Thyroid gland (tissue), 4 donors: ENCODE measurements at regions not wholly inside any gene's neighbourhood (a gene's known extent, or its start where the extent isn't known, plus 50 kb on each side); places are given as distances from the start of the nearest gene placed in this dataset.

Experiments
- POLR2A ChIP-seq, 2 donors: fragments of 450-650 bp; IDR thresholded peaks; one replicate each; pipeline ENCODE4 v1.6.1; 2017; ENCODE audit warnings: antibody characterized with exemption in 2 of 2, mild to moderate bottlenecking in 2 of 2, moderate library complexity in 1 of 2
- TF ChIP-seq, protein P1 (sequence below), 6 experiments: fragments of 200-600 bp in 3 of 6; fragments of 450-650 bp in 3 of 6; sonication (generic) in 3 of 6; IDR thresholded peaks; one replicate each; pipeline ENCODE4 v1.5.1; 2016 to 2019; ENCODE audit warnings: antibody characterized with exemption in 6 of 6, mild to moderate bottlenecking in 2 of 6, inconsistent platforms in 1 of 6, moderate library complexity in 1 of 6

DNA sequence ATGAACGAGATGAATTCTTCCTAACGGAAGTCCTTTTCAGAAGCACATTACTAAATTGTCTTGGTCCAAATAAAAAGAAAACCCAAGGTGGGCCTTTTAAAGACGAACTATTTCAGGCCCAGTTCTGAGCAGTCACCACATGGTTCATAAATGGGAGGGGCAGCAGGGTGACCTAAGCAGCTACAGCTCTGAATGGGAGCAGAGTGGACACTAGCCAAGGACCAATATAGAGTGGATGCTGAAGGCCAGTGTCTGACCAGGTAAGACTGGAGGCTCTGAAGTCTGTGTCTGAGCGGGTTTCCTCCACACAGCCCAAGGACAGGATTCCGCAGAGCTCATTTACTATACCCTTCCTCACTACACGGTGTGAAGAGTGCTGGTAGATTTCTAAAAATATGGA, 159.1 kb downstream of the TMEM26 start:
- no peak for TF ChIP-seq POLR2A (IDR thresholded peaks at IDR 0.05)
- TF ChIP-seq, protein P1, sequence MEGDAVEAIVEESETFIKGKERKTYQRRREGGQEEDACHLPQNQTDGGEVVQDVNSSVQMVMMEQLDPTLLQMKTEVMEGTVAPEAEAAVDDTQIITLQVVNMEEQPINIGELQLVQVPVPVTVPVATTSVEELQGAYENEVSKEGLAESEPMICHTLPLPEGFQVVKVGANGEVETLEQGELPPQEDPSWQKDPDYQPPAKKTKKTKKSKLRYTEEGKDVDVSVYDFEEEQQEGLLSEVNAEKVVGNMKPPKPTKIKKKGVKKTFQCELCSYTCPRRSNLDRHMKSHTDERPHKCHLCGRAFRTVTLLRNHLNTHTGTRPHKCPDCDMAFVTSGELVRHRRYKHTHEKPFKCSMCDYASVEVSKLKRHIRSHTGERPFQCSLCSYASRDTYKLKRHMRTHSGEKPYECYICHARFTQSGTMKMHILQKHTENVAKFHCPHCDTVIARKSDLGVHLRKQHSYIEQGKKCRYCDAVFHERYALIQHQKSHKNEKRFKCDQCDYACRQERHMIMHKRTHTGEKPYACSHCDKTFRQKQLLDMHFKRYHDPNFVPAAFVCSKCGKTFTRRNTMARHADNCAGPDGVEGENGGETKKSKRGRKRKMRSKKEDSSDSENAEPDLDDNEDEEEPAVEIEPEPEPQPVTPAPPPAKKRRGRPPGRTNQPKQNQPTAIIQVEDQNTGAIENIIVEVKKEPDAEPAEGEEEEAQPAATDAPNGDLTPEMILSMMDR (IDR thresholded peaks at IDR 0.05), result no peak
